ENCODE measurements at regions not wholly inside any gene's neighbourhood (a gene's known extent, or its start where the extent isn't known, plus 50 kb on each side); places are given as distances from the start of the nearest gene placed in this dataset.
"Not testable (repeated sequence)": the region's sequence is repeated elsewhere in the genome, so short reads cannot be mapped to it uniquely, and the experiment has no call there.

DNA sequence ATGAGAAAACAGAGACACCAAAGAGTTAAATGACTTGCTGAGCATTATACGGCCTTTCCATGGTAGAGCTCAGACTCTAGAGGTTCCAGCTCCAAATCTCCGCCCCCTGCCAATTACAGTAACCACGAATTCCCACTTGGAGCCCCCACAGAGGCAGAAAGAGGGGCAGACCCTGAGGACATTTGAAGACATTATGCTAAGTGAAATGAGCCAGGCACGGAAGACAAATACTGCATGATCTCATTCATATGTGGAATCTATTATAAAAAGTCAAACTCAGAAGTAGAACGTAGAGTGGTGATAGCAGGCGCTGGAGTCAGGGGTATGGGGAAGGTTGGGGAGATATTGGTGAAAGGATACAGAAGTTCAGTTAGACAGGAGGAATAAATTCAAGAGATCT lies 303.4 kb downstream of the ANAPC1 start:
- TF ChIP-seq CTCF, POLR2A (IDR thresholded peaks at IDR 0.05): not testable (repeated sequence)

Measured in Peyer's patch (tissue), 4 donors.